NCI-H748 treated with DMSO at 0.1 percent for 48 hours (cell line): ENCODE measurements at regions not wholly inside any gene's neighbourhood (a gene's known extent, or its start where the extent isn't known, plus 50 kb on each side); places are given as distances from the start of the nearest gene placed in this dataset.
A peak's percentile ranks its signal among the peaks of the same experiment; 100 is the strongest.

Experiments
- DNase-seq: peaks from one replicate; lab custom pipeline; 2025; lab: John Stamatoyannopoulos, UW

DNA sequence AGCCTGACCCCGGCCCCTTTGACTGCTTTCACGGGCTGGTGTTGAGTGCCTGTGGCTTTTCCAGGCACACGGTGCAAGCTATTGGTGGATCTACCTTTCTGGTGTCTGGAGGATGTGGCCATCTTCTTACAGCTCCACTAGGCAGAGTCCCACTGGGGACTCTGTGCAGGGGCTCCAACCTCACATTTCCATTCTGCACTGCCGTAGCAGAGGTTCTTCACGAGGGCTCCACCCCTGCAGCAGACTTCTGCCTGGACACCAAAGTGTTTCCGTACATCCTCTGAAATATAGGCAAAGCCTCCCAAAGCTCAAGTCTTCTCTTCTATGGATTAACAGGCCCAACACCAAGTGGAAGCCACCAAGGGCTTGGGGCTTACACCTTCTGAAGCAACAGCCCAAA, 691.5 kb upstream of the POU3F2 start:
- DNase-seq = no peak

DNA sequence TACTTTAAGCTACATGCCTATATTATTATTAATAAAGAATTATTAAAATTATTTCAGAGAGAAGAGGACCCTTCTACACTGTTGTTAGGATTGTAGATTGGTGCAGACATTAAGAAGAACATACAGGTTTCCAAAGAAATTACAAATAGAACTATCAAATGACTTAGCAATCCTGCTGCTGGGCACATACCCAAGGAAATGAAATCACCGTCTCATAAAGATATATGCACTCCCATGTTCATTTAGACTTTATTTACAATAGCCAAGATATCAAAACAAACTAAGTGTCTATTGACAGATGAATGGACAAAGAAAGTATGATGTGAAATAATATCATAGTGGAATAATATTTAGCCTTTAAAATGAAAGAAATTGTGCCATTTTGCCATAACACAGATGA, 687.7 kb upstream of the POU3F2 start:
- no peak for DNase-seq

- no peak for DNase-seq
Observed at GRCh38 chr6:98156580-98156979, 677.8 kb upstream of the POU3F2 start.

DNA sequence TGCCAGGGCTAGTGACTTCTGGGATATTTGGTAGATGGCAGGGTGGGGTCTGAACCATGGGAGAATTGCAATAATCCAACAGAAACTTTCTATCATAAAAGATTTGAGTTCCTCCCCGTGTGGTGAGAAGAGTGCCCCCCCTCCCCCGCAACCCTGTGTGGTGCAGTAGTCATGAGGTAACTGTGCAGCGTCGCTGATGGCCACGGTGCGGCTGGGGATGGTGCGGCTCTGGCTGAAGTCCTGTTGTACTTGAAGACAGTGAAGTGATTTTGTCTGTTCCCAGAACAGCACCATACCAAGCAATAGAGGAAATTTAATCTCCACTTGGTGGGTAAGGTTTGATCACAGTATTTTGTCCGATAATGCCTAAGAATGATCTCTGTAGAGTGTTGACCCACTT, 654.8 kb upstream of the POU3F2 start:
- DNase-seq = no peak

GRCh38 chr6:98200084-98200483, 634.3 kb upstream of the POU3F2 start:
- DNase-seq = no peak

GRCh38 chr6:98203170-98203806, 631.1 kb upstream of the POU3F2 start:
- no peak for DNase-seq

DNA sequence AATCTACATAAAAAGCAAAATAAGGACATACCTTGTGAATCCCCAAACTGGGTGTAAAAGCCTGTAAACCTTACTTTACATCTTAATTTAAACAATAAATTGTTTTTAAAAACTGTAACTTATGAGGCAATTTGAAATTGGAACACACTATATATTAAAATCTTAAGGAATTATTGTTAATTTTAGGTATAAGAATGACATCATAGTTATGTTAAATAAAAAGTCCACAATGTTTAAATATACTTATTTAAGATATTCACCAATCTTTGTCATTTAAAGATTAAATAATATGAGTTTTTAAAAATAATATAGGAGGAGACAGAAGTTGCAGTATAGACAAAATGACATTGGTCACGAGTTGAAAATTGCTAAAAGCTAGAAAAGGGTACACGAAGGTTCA, 621.9 kb upstream of the POU3F2 start:
- DNase-seq = no peak

DNA sequence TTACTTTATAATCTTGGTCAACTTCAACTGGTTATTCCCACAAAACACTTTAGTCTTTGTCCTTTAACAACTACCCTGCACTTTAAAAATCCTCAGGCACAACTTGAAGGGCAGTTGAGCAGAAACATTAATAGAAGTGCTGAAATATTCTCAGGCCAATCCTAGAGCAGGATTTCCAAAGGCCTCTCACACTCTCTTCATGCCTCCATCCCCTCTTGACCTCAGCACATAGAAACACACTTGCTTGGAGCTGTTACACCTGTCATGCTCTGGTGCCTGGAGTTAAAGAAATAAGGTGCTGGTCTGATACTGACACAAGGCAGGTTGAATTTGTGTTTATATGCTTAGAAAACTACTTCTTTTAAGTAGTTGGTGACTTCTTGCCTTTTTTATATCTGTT, 618.8 kb upstream of the POU3F2 start:
- no peak for DNase-seq

- DNase-seq = no peak
Observed at GRCh38 chr6:98230250-98230649, 604.1 kb upstream of the POU3F2 start.

GRCh38 chr6:98239057-98239456, 595.3 kb upstream of the POU3F2 start:
- DNase-seq = no peak

DNA sequence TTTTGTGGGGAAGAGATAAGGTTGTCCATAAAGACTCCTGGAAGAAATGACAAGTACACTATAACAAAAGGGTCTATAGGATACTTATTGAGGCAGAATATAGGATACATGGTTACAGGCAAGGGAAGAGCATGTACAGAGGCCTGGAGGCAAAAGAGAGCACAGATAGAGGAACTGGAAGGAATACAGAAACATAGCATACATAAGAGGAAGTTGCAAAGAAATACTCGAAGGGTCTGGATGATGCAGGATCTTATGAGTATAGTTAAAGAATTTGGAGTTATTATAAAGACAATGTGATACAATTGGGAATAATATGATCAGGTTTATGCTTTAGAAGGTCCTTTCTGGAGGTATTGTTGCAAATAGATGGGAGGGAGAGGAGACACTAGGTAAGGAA, 592.7 kb upstream of the POU3F2 start:
- DNase-seq = no peak

- no peak for DNase-seq
Observed at GRCh38 chr6:98254624-98255023, 579.8 kb upstream of the POU3F2 start.

DNA sequence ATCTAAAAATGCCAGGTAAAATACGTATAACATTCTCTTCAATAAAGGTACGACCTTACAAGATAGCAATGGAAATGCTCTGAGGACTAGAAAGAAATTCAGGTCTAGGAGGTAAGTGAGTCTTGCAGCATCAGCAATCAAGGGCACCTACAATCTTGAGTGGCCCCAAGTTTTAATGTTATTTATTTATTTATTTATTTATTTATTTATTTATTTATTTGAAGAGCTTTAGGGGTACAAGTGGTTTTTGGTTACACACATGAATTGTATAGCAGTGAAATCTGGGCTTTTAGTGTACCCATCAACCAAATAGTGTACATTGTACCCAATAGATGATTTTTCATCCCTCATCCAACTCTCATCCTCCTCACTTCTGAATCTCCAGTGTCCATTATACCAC, 574.0 kb upstream of the POU3F2 start:
- DNase-seq = no peak

- DNase-seq = peak; percentile 59
Observed at GRCh38 chr6:98272060-98272459, 562.3 kb upstream of the POU3F2 start.

DNA sequence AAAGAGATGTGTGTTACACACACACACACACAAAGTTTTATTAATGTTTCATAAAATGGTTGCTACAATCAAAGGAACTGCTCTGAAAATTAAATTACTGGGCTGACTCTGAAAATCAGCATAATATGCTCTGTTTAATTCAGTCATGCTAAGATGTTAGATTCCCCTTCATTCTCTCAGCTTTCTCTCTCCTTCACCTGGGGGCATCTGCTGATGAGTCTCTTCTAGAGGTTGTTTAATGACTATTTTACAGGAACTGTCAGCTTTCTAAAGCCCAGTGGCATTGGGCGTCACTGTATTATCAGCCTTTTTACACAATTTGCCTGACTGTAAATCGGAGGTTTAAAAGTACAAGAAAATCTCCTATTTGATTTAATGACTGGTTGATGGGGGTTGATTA, 559.7 kb upstream of the POU3F2 start:
- no peak for DNase-seq

DNA sequence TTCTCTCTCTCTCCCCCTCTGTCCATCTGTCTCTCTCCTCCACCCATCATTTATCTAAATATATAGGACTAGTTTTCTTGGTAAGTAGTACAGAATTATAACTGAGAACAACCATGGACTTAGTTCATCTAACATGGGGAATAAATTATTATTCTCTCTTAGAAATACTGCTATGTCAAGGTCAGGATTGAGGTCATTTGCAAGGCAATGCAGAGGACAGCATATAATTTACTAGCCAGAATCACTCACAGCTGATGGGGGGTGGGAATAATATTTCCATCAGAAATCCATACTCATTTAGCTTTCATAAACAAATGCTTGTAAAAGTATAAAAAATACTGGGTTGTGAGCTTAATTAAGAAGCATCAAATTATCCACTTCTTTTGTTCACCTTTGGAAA, 553.9 kb upstream of the POU3F2 start:
- DNase-seq = no peak

DNA sequence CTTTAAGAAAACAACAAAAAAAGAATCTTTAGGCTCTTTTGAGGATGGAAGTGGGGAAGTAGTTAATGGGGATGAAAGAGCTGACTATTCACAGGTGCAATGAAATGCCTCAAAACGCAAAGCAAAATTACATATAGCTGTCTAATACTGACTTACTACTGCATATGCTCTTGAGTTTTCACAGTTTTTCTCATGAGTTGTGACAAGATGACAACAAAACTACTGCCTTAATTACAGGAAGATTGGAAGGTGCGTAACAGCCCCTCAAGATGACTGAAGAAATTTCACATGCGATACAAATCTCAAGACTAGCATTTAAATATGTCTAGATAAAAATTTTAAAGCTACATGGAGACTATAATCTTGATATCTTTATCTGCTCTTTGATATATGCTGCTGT, 547.8 kb upstream of the POU3F2 start:
- DNase-seq = no peak

DNA sequence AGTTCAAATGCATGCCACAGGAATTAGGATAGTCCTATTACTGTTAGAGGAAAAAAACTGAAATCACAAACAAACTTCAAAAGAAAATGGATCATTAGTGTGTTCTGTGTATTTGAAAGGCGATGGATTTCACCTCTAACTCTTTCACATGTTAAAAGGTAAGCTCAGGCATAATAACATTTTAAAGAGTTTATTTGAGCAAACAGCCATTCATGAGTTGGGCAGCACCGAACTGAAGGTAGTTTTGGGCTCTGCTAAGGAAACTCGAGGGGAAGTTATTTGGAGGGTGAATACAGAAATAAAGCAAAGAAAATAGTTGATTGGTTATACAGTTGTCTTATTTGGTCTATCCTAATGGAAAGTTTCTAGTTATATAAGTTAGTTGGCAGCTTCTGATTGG, 546.5 kb upstream of the POU3F2 start:
- no peak for DNase-seq

DNA sequence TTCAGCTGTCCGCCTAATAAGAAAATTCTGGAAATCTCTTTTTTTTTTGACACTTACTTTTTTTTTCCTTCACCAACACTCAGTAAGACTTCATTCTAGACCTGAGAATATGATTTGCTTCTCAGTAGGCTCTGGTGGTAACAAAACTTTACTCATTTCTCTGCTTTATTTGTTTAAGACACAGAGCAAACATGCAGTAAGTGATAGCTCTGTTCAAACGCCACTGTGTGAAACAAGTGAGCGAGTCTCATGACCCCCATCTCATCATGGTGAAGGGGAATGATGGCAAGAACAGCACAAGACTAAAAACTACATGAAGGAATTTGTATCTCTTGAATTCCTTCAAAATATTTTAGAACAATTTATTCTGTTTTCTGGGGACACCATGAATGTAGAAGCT, 541.6 kb upstream of the POU3F2 start:
- DNase-seq = peak; percentile 19

DNA sequence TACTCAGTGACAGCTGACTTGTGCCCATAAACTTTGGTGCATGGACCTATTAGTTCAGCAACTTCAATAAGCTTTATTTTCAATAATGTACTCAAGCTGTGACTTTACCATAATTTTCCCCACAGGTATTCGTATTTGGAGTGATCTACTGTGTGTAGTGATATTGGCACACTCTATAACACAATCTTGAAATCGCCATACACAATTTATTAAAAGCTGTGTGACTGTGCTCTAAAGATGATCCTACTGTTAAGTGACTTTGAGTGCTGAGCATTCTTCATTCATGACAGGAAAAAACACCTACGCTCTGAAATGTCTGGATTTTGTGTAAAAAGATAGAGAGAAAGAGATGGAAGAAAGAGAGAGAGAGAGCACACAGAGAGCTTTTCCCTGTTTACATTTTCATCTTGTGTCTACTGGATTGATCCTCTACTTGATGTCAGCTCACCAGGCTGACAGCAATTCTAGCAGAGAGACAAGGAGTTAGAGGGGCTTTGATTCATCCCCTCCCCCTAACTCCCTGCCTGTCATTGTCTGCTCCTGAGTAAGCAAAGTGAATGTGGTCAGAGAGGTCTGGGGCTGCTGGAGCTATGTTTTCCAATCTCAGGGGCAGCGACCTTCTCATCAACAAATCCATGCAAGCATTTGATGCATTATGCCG, 538.7 kb upstream of the POU3F2 start:
- no peak for DNase-seq

DNA sequence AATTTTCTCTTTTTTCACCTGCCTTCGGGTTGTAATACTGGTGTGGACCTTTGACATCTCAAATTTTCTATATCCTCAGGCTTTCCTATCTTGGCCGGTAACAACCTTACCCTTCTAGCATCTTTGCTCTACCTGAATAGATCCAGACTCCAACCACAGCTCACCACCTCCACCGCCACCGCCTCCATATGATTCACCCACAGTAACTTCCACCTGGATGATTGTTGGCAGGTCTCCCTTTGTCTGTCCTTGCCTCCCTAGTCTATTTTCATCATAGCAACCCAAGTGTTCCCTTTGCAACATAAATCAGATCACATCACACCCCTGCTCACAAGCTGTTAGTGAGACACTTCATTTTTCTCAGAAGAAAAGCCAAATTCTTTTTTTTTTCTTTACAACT, 525.8 kb upstream of the POU3F2 start:
- no peak for DNase-seq

- no peak for DNase-seq
Observed at GRCh38 chr6:98310443-98310842, 523.9 kb upstream of the POU3F2 start.

- DNase-seq = no peak
Observed at GRCh38 chr6:98323605-98324004, 510.8 kb upstream of the POU3F2 start.

GRCh38 chr6:98324446-98324845, 509.9 kb upstream of the POU3F2 start:
- DNase-seq = no peak
